GM12801 (cell line): ENCODE measurements at regions not wholly inside any gene's neighbourhood (a gene's known extent, or its start where the extent isn't known, plus 50 kb on each side); places are given as distances from the start of the nearest gene placed in this dataset.

Experiments used
- TF ChIP-seq, protein P1 (sequence below): IDR thresholded peaks from one replicate; pipeline ENCODE4 v1.5.1; 2011; ENCODE audit warnings: control low read depth; ENCODE audit not compliant: insufficient read length; ENCODE audit errors: extremely low read depth

DNA sequence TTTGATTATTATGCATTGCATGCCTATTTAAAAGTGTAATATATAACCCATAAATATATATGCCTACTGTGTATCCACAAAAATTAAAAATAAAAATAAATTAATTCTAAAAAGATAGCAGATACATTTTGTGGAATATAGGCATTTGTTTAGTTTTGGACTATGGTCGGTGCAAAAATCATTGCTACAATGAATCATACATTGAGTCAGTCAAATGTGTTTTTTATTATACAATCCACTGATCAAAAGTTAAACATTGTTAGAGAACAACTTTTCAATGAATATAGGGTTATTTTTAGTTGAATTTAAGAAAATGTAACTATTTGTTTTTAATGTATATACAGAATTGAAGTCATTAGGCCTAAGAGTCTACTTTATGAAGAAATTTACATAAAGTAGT is 885.9 kb downstream of the EFNA5 start:
- TF ChIP-seq, protein P1, sequence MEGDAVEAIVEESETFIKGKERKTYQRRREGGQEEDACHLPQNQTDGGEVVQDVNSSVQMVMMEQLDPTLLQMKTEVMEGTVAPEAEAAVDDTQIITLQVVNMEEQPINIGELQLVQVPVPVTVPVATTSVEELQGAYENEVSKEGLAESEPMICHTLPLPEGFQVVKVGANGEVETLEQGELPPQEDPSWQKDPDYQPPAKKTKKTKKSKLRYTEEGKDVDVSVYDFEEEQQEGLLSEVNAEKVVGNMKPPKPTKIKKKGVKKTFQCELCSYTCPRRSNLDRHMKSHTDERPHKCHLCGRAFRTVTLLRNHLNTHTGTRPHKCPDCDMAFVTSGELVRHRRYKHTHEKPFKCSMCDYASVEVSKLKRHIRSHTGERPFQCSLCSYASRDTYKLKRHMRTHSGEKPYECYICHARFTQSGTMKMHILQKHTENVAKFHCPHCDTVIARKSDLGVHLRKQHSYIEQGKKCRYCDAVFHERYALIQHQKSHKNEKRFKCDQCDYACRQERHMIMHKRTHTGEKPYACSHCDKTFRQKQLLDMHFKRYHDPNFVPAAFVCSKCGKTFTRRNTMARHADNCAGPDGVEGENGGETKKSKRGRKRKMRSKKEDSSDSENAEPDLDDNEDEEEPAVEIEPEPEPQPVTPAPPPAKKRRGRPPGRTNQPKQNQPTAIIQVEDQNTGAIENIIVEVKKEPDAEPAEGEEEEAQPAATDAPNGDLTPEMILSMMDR = no peak

DNA sequence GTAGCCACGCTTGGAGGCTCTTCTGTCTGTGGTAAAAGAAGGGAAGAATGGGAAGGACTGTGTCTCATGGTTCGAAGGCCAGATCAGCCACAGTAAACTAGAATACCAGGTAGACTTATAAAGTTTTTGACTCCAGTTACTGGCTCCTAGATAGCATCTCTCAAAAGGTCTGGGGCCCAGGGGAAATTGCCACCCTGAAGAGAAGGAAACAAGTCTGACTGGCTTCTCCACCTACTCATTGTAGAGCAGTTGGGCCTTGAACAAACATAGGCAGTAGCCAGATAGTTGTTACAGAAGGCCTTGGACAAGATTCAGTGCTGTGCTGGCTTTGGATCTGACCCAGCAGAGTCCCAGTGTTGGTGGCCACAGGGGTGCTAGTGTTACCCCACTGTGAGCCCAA is 890.4 kb downstream of the EFNA5 start:
- TF ChIP-seq, protein P1 = no peak

DNA sequence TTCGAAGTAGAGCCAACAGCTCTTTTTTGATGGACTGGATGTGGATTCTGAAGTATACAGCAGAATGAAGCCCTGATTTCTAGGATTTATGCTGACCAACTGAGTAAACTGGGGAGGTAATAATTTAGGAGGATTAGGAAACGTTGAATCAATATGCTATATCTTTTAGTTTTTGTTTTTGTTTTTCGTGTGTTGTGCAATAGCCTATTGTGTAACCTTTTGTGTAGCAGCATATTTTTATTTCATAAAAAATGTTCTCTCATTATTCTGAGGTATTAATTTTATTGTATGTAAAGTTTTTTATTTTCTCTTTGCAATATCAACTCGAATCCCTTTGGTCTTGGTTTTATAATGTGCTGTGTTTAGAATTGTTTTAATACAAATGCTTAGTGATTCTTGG is 902.3 kb downstream of the EFNA5 start:
- TF ChIP-seq, protein P1 = no peak

DNA sequence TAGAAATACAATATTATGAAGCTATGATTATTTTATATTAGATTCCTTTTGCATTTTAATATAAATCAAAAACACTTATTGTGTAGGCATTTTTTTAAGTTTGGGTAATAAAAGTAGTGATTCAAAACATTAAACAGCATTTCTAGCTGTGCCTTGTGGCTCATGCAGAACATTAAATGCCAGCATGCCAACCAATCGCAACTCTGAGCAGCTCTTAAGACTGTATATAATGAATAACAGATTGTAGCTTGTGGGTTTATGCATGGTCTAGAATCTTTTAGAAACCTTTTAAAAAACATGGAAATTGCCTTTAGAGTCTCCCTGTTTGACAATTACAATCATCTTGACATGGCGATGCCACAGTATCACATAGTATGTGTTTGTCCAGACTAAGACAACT is 903.8 kb downstream of the EFNA5 start:
- TF ChIP-seq, protein P1 = no peak

DNA sequence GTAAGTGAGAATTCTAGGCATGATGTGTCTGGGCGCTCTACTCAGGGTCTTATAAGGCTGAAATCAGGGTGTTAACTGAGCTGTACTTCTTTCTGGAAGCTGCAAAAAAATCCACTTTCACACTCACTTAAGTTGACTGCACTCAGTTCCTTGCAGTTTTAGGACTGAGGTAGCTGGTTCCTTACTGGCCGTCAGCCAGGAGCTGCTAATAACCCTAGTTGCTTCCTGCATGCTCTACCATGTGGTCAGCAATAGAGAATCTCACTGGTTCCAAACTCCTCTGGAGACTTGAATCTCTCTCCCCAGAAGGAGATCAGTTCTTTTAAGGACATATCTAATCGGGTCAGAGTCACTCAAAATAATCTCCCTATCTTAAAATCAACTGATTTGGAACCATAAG is 911.2 kb downstream of the EFNA5 start:
- TF ChIP-seq, protein P1 = no peak

DNA sequence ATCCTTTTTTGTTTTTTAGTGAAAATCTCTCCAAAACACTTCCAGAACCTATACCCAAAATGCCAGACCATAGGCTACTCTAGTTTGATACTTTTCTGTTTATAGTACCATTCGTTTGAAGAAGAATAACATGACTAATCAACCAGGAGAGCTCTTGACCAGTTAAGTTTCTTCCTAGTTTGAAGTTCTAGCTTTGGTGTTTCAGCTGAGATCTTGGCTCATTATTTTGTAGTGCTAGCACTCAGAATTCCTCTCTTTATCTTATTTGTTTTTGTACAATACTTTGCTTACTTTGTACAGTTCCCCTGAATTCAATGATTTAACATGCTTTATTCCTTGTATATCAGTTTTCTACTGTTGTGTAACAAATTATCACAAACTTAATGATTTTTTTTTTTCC is 911.6 kb downstream of the EFNA5 start:
- TF ChIP-seq, protein P1 = no peak

DNA sequence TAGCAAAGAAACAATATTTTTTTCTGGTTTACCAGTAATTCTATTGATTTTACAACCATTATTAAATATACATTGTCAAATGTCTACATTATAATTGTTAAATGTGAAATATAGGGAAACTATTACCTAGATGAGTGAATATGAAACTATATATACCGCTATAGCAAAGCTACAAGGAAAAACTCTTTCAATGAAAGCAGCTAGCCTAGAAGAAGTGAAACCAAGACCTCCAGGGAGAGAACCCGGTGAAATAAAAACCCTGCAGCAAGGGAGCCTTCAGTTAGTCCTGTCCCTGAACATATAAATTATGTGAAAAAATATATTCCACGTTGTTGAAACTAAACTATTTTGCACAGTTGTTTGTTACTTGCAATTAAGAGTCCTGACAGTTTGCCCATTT is 913.1 kb downstream of the EFNA5 start:
- TF ChIP-seq, protein P1 = no peak

DNA sequence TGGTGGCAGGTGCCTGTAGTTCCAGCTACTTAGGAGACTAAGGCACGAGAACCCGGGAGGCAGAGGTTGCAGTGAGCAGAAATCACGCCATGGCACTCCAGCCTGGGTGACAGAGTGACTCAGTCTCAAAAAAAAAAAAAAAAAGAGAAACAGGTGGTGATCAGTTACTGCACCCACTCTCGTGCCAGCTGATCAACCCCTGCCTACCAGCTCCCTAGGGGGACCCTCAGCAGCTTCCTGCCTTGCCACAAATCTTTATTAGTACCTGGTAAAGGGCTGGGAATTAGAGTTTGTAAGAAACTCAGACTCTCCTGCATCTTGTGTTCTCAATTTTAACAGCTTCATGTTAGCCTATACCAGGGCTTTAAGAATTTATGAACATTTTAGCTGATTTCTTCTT is 914.9 kb downstream of the EFNA5 start:
- TF ChIP-seq, protein P1 = no peak
